NCI-H146 treated with DMSO at 0.1 percent for 48 hours (cell line): ENCODE measurements at regions not wholly inside any gene's neighbourhood (a gene's known extent, or its start where the extent isn't known, plus 50 kb on each side); places are given as distances from the start of the nearest gene placed in this dataset.

Source experiments
- DNase-seq: peaks from one replicate; lab custom pipeline; 2025; ENCODE audit not compliant: unreplicated experiment; lab: John Stamatoyannopoulos, UW

- no peak for DNase-seq
Observed at GRCh38 chr9:135219676-135220600, 132.5 kb downstream of the OLFM1 start.

- DNase-seq = no peak
Observed at GRCh38 chr9:135220601-135221575, 133.4 kb downstream of the OLFM1 start.

- no peak for DNase-seq
Observed at GRCh38 chr9:135221576-135221950, 134.1 kb downstream of the OLFM1 start.

- no peak for DNase-seq
Observed at GRCh38 chr9:135221951-135222631, 134.6 kb downstream of the OLFM1 start.

DNA sequence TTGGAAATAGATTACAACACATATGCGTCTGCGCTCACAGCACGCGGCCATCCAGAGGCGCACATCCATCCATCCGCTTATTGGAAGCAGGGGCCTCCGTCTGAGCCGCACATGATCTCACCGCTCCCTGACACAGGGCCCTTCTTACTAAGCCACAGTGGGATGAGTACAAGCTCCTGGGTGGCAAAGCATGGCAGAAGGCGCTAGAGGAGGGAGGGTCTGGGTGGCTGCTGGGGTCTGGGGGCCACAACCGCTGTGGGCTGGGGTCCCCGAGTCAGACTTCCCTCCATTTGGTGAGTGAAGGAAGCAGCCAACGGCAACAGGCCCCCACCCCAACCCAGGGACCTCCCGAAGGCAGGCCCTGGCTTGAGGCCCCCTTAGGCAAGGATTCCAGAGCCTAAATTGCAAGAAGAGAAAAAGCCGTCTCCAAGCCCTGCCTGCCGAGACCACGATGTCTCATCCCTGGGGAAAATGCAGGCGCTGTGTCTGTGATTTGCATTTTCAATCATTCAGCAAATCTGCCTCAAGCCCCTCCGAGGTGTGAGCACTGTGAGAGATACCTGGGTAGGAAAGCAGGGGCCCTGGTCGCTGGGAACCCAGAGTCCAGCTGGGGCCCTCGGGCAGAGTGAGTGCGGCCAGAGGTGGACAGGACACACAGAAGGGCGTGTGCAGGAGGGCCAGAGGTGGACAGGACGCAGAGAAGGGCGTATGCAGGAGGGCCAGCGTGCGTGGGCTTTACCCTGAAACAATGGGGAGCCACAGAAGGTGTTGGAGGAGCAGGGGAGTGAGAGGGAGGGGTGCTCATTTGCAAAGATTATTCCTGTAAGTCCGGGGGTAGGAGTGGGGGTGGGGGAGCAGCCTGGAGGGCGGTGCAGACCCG, 135.7 kb downstream of the OLFM1 start:
- no peak for DNase-seq

DNA sequence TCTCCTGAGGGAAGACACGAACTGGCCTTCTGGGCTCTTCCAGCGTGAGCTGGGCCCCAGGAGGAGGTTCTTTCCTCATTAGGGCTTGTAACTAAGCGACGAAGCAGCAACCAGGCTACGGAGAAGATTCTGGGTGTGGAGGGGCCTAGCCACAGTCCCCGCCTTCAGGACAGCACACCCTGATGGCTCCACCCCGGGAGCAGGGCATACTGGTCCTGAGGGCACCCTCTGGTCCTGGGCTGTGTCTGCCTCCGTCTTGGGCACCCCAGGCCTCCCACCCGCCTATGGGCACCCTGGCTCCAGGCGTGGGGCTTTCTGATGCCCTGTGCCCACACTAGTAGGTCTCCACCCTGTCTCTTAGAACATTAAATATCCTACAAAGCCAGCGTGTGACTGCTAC, 136.4 kb downstream of the OLFM1 start:
- DNase-seq = no peak

GRCh38 chr9:135224286-135224877, 136.9 kb downstream of the OLFM1 start:
- no peak for DNase-seq

GRCh38 chr9:135224921-135225541, 137.6 kb downstream of the OLFM1 start:
- DNase-seq = no peak

- DNase-seq = no peak
Observed at GRCh38 chr9:135225619-135226228, 138.3 kb downstream of the OLFM1 start.

DNA sequence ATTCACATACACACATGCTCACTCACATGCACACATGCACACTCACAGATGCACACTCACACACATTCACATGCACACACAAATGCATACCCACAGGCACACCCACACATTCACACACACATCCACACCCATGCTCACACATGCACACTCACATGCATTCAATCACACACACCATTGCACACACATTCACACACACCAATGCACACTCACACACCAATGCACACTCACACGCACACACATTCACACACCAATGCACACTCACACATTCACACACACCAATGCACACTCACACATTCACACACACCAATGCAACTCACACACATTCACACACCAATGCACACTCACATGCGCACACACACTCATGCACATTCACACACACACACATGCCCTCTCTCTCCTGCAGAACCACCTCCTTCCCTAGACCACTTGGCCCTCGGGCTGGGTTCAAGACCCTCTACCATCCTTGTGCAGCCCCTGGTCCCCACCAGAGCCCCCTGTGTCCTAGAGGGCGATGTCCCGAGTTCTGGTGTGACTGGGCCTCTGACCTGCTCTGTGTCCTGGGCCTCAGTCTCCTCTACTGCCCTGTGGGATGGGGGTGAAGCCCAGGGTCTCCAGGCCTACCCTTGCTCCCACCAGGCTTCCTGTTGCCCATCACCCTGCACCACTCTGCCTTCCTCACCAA, 139.0 kb downstream of the OLFM1 start:
- no peak for DNase-seq

GRCh38 chr9:135227641-135228251, 140.3 kb downstream of the OLFM1 start:
- DNase-seq = no peak

- DNase-seq = no peak
Observed at GRCh38 chr9:135228345-135228982, 141.0 kb downstream of the OLFM1 start.

GRCh38 chr9:135228983-135229625, 141.6 kb downstream of the OLFM1 start:
- DNase-seq = no peak

DNA sequence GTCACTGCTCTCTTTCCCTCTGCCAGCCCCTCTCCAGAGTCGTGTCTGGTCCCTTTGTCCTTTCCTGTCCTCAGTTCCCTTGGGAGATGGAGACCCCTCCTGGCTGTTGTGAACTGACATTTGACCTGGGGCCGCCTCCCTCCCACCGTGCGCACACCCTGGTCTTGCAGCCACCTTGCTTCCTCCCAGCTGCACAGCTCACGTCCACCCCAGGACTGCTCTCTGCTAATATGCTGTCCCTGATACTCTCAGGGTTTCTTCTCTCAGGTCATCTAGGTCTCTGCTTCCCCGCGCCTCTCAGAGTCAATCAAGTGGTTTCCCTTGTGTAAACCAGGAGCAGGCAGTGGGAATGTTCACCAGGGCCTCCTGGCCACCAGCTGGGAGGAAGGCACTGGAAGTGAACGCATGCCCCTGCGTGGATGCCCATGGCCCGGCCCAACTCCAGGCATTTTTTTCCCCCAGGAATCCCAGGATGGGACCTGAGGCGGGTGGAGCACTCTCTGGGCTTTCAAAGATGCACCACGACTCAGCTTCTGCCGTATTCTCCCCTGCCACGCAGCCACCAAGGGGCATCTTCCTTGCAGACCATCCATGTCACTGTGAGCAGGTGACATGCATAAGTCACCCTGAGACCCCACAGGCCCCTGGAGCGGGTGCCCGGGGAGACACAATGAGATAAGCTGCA, 142.4 kb downstream of the OLFM1 start:
- DNase-seq = no peak

DNA sequence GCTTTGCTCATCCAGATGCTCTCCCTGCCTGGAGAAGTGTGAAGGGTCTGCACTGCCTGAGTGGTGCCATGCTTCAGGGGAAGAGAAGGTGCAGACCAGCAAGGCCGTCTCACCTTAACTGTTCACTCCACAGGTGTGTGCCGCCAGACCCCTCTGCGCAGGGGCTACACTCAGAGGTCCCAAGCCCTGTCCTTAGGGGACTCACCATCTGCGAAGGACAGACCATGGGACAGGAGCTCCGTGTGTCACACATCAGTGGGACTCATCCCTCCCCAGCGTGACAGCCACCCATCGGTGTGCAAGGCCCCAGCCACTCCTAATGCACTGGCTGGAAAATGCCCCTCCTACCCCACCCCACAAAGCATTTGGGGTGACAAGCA, 142.9 kb downstream of the OLFM1 start:
- no peak for DNase-seq

GRCh38 chr9:135230817-135231520, 143.5 kb downstream of the OLFM1 start:
- no peak for DNase-seq
